BJ (cell line): ENCODE measurements at regions not wholly inside any gene's neighbourhood (a gene's known extent, or its start where the extent isn't known, plus 50 kb on each side); places are given as distances from the start of the nearest gene placed in this dataset.

Experiments
- CTCF ChIA-PET: fragments of 350-600 bp; formaldehyde crosslinking; extraction: SDS; loops from one replicate; lab custom pipeline; 2021; ENCODE audit warnings: antibody characterized with exemption, inconsistent platforms; lab: Yijun Ruan, JAX
- POLR2A ChIA-PET: fragments of 300-600 bp; sonication (Branson Sonifier 250); formaldehyde crosslinking; extraction: SDS; loops from one replicate; lab custom pipeline; 2021; ENCODE audit warnings: antibody characterized with exemption; lab: Charles Lee
- DNase-seq: peaks from one replicate; pipeline ENCODE4 v3.0.0-alpha.2; 2011; ENCODE audit warnings: low read depth
- H3K27me3 ChIP-seq: 2 replicates; pipeline ENCODE4 v1.6.0; 2011; ENCODE audit warnings: low read length; ENCODE audit not compliant: control insufficient read depth, insufficient read depth
- H3K36me3 ChIP-seq: 2 replicates; pipeline ENCODE4 v1.5.1; 2011; ENCODE audit warnings: low read length; ENCODE audit not compliant: control insufficient read depth, insufficient read depth
- H3K4me3 ChIP-seq: 2 replicates; pipeline ENCODE4 v1.5.1; 2011; ENCODE audit warnings: low read depth, mild to moderate bottlenecking, control low read depth, low read length
- CTCF ChIP-seq: IDR thresholded peaks from 2 replicates; pipeline ENCODE4 v1.5.1; 2011; ENCODE audit warnings: low read depth, mild to moderate bottlenecking, control low read depth, inconsistent platforms, low read length, moderate library complexity; ENCODE audit not compliant: insufficient read depth

GRCh38 chr6:62541502-62541901 lies 255.5 kb upstream of the KHDRBS2 start:
- Histone ChIP-seq H3K27me3 (no peaks in the 10 kb centered on the region), H3K36me3 (no peaks in the 10 kb centered on the region), H3K4me3 (no peak overlapping the region)
- CTCF ChIA-PET, result no interaction called here
- TF ChIP-seq CTCF, result no peak
- POLR2A ChIA-PET, result no interaction called here
- DNase-seq, result no peak

- Histone ChIP-seq H3K27me3 (no peaks in the 10 kb centered on the region), H3K36me3 (no peaks in the 10 kb centered on the region), H3K4me3 (no peak overlapping the region)
- no peak for DNase-seq
- TF ChIP-seq CTCF, result no peak
- POLR2A ChIA-PET, result no interaction called here
- CTCF ChIA-PET, result no interaction called here
Observed at GRCh38 chr6:62530985-62531384, 245.0 kb upstream of the KHDRBS2 start.

- ChIA-PET POLR2A (no interaction called here), CTCF (no interaction called here)
- no peak overlapping the region for H3K4me3 ChIP-seq
- H3K36me3 ChIP-seq, result no peaks in the 10 kb centered on the region
- no peak for TF ChIP-seq CTCF
- DNase-seq, result no peak
- H3K27me3 ChIP-seq, result no peaks in the 10 kb centered on the region
Observed at GRCh38 chr6:62528894-62529526, 243.0 kb upstream of the KHDRBS2 start.

GRCh38 chr6:62523630-62524029 lies 237.6 kb upstream of the KHDRBS2 start:
- ChIA-PET POLR2A (no interaction called here), CTCF (no interaction called here)
- DNase-seq, result no peak
- H3K4me3 ChIP-seq, result no peak overlapping the region
- no peak for TF ChIP-seq CTCF
- H3K36me3 ChIP-seq, result no peaks in the 10 kb centered on the region
- H3K27me3 ChIP-seq, result no peaks in the 10 kb centered on the region

GRCh38 chr6:62519574-62519973 lies 233.5 kb upstream of the KHDRBS2 start:
- H3K27me3 ChIP-seq, result no peaks in the 10 kb centered on the region
- ChIA-PET POLR2A (no interaction called here), CTCF (no interaction called here)
- H3K36me3 ChIP-seq, result no peaks in the 10 kb centered on the region
- no peak for DNase-seq
- no peak for TF ChIP-seq CTCF
- no peak overlapping the region for H3K4me3 ChIP-seq
